Astrocyte (in vitro differentiated cells and primary cell): ENCODE measurements at regions not wholly inside any gene's neighbourhood (a gene's known extent, or its start where the extent isn't known, plus 50 kb on each side); places are given as distances from the start of the nearest gene placed in this dataset.
A peak's percentile ranks its signal among the peaks of the same experiment; 100 is the strongest.

ENCODE experiments used
- DNase-seq: peaks from one replicate; pipeline ENCODE4 v3.0.0-alpha.2; 2010; ENCODE audit warnings: low read depth
- FAIRE-seq: peaks from 2 replicates; lab custom pipeline; 2011; peaks lifted over from hg19 to GRCh38; lab: Jason Lieb, UNC
- H2AFZ ChIP-seq: 2 replicates; pipeline ENCODE4 v1.6.0; 2012; ENCODE audit warnings: low read depth, low read length, inconsistent platforms
- H3K27ac ChIP-seq: 2 replicates; pipeline ENCODE4 v1.5.1; 2011; ENCODE audit warnings: low read depth, low read length, inconsistent platforms
- H3K27me3 ChIP-seq: 2 replicates; pipeline ENCODE4 v1.6.0; 2011; ENCODE audit warnings: low read length, inconsistent platforms; ENCODE audit not compliant: insufficient read depth
- H3K36me3 ChIP-seq: 2 replicates; pipeline ENCODE4 v1.5.1; 2011; ENCODE audit warnings: low read length, inconsistent platforms; ENCODE audit not compliant: insufficient read depth
- H3K4me1 ChIP-seq: 2 replicates; pipeline ENCODE4 v1.5.1; 2011; ENCODE audit warnings: low read length, inconsistent platforms; ENCODE audit not compliant: insufficient read depth
- H3K4me2 ChIP-seq: 2 replicates; pipeline ENCODE4 v1.6.0; 2012; ENCODE audit warnings: low read length, inconsistent platforms
- H3K4me3 ChIP-seq: 2 replicates; pipeline ENCODE4 v1.5.1; 2011; ENCODE audit warnings: low read depth, mild to moderate bottlenecking, low read length, inconsistent platforms; ENCODE audit not compliant: insufficient read depth
- H3K79me2 ChIP-seq: 2 replicates; pipeline ENCODE4 v1.6.0; 2012; ENCODE audit warnings: mild to moderate bottlenecking, low read length, inconsistent platforms; ENCODE audit not compliant: insufficient read depth
- H3K9ac ChIP-seq: 2 replicates; pipeline ENCODE4 v1.6.0; 2012; ENCODE audit warnings: mild to moderate bottlenecking, low read length, inconsistent platforms
- H3K9me3 ChIP-seq: 2 replicates; pipeline ENCODE4 v1.5.1; 2012; ENCODE audit warnings: low read depth, mild to moderate bottlenecking, low read length, inconsistent platforms; ENCODE audit not compliant: insufficient read depth
- H4K20me1 ChIP-seq: 2 replicates; pipeline ENCODE4 v1.6.0; 2012; ENCODE audit warnings: low read length, inconsistent platforms; ENCODE audit not compliant: insufficient read depth
- H3K27ac Mint-ChIP-seq: one replicate; pipeline ENCODE4 v1.8.0; 2021; ENCODE audit warnings: mild to moderate bottlenecking, mixed read lengths; ENCODE audit not compliant: unreplicated experiment
- H3K27me3 Mint-ChIP-seq: one replicate; pipeline ENCODE4 v1.8.0; 2021; ENCODE audit warnings: low read depth, mixed read lengths; ENCODE audit not compliant: unreplicated experiment
- H3K36me3 Mint-ChIP-seq: one replicate; pipeline ENCODE4 v1.8.0; 2021; ENCODE audit warnings: low read depth, mixed read lengths; ENCODE audit not compliant: unreplicated experiment
- H3K4me1 Mint-ChIP-seq: one replicate; pipeline ENCODE4 v1.8.0; 2021; ENCODE audit warnings: low read depth, mixed read lengths; ENCODE audit not compliant: unreplicated experiment
- H3K4me3 Mint-ChIP-seq: one replicate; pipeline ENCODE4 v1.8.0; 2021; ENCODE audit warnings: mild to moderate bottlenecking, moderate library complexity, mixed read lengths; ENCODE audit not compliant: unreplicated experiment
- H3K9me3 Mint-ChIP-seq: one replicate; pipeline ENCODE4 v1.8.0; 2021; ENCODE audit warnings: mild to moderate bottlenecking, mixed read lengths; ENCODE audit not compliant: unreplicated experiment
- EZH2 ChIP-seq: IDR thresholded peaks from 2 replicates; pipeline ENCODE4 v1.6.1; 2012; ENCODE audit warnings: mild to moderate bottlenecking, low read length, inconsistent platforms; ENCODE audit not compliant: insufficient read depth
- TF ChIP-seq, protein P1 (sequence below): IDR thresholded peaks from 2 replicates; pipeline ENCODE4 v1.5.1; 2011; ENCODE audit warnings: low read depth, mild to moderate bottlenecking, inconsistent platforms, low read length, moderate library complexity; ENCODE audit not compliant: insufficient read depth

DNA sequence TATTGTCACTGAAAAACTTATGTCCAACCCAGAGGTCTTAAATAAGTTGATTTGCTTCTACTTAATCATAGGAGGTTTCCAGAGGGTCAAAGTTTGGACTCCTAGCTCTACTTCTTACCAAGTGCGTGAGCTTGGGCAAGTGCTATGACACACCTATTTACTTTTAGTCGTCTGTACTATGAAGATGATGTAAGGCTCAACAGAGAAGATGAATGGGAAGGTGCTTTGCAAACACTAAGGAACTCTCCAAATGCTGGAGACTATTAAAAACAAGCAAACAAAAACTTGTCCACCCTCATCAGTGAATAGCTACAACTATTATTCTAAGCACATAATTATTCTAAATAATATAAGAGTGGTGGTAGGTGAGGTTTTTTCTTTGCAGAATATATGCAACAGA, 232.3 kb upstream of the USP24 start:
- Histone ChIP-seq H3K4me1 (peaks cover 15% of the 10 kb centered on the region), H3K79me2 (no peaks in the 10 kb centered on the region), H3K4me3 (no peak overlapping the region), H3K4me2 (no peak overlapping the region), H2AFZ (no peak overlapping the region), H3K9me3 (no peaks in the 10 kb centered on the region), H3K9ac (no peak overlapping the region), H3K27me3 (no peaks in the 10 kb centered on the region), H3K27ac (no peak overlapping the region), H3K36me3 (no peaks in the 10 kb centered on the region), H4K20me1 (no peaks in the 10 kb centered on the region)
- Mint-ChIP-seq H3K27ac (no peak overlapping the region), H3K9me3 (peaks cover 2% of the 10 kb centered on the region), H3K4me1 (peaks cover 2% of the 10 kb centered on the region), H3K36me3 (no peaks in the 10 kb centered on the region), H3K27me3 (peaks cover 3% of the 10 kb centered on the region), H3K4me3 (no peak overlapping the region)
- DNase-seq (no peak), FAIRE-seq (no peak)
- TF ChIP-seq, protein P1, sequence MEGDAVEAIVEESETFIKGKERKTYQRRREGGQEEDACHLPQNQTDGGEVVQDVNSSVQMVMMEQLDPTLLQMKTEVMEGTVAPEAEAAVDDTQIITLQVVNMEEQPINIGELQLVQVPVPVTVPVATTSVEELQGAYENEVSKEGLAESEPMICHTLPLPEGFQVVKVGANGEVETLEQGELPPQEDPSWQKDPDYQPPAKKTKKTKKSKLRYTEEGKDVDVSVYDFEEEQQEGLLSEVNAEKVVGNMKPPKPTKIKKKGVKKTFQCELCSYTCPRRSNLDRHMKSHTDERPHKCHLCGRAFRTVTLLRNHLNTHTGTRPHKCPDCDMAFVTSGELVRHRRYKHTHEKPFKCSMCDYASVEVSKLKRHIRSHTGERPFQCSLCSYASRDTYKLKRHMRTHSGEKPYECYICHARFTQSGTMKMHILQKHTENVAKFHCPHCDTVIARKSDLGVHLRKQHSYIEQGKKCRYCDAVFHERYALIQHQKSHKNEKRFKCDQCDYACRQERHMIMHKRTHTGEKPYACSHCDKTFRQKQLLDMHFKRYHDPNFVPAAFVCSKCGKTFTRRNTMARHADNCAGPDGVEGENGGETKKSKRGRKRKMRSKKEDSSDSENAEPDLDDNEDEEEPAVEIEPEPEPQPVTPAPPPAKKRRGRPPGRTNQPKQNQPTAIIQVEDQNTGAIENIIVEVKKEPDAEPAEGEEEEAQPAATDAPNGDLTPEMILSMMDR, result no peak
- no peak for TF ChIP-seq EZH2

DNA sequence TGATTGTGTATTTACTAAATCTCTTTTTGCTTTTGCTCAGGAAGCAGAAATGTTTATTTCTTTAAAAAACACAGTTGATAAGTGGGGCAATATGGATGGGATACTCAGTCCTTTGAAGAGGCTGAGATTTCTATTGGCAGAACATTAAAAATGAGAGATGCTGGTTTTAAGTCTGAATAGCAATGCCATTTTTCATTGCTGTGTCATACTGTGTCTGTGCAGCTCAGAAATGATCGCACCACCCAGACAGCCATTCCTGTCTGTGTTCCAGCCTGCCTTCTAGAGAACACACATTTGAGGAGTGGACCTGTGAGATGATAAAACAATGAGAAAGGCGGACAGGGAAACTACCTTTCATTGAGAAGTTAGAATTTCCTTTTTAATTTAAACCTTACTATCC, 231.2 kb upstream of the USP24 start:
- peaks cover 2% of the 10 kb centered on the region for H3K4me1 Mint-ChIP-seq
- no peak overlapping the region for H3K27ac Mint-ChIP-seq
- H3K4me2 ChIP-seq, result peak overlapping the region; percentile 20
- no peaks in the 10 kb centered on the region for H3K27me3 ChIP-seq
- H3K9ac ChIP-seq, result peak overlapping the region; percentile 3
- TF ChIP-seq, protein P1, result no peak
- no peak for TF ChIP-seq EZH2
- H3K9me3 Mint-ChIP-seq, result peaks cover 2% of the 10 kb centered on the region
- H3K79me2 ChIP-seq, result no peaks in the 10 kb centered on the region
- H3K36me3 Mint-ChIP-seq, result no peaks in the 10 kb centered on the region
- no peaks in the 10 kb centered on the region for H3K9me3 ChIP-seq
- H3K4me1 ChIP-seq, result peaks cover 15% of the 10 kb centered on the region
- H3K4me3 ChIP-seq, result no peak overlapping the region
- no peaks in the 10 kb centered on the region for H3K36me3 ChIP-seq
- H4K20me1 ChIP-seq, result no peaks in the 10 kb centered on the region
- H3K27me3 Mint-ChIP-seq, result peaks cover 3% of the 10 kb centered on the region
- H2AFZ ChIP-seq, result no peak overlapping the region
- DNase-seq (peak; percentile 76), FAIRE-seq (no peak)
- H3K27ac ChIP-seq, result peak overlapping the region; percentile 35
- H3K4me3 Mint-ChIP-seq, result no peak overlapping the region

GRCh38 chr1:55445416-55445815, 230.3 kb upstream of the USP24 start:
- FAIRE-seq (no peak), DNase-seq (no peak)
- no peak overlapping the region for H3K4me3 Mint-ChIP-seq
- no peak overlapping the region for H3K27ac Mint-ChIP-seq
- Histone ChIP-seq H3K4me3 (no peak overlapping the region), H4K20me1 (no peaks in the 10 kb centered on the region), H3K79me2 (no peaks in the 10 kb centered on the region), H3K27ac (no peak overlapping the region), H3K4me1 (peaks cover 15% of the 10 kb centered on the region), H3K36me3 (no peaks in the 10 kb centered on the region), H2AFZ (no peak overlapping the region), H3K27me3 (no peaks in the 10 kb centered on the region), H3K9me3 (no peaks in the 10 kb centered on the region), H3K9ac (no peak overlapping the region), H3K4me2 (no peak overlapping the region)
- TF ChIP-seq, protein P1, result no peak
- TF ChIP-seq EZH2, result no peak
- H3K27me3 Mint-ChIP-seq, result peaks cover 3% of the 10 kb centered on the region
- H3K9me3 Mint-ChIP-seq, result peaks cover 2% of the 10 kb centered on the region
- peaks cover 2% of the 10 kb centered on the region for H3K4me1 Mint-ChIP-seq
- no peaks in the 10 kb centered on the region for H3K36me3 Mint-ChIP-seq
